Panc1 (cell line): ENCODE measurements at regions not wholly inside any gene's neighbourhood (a gene's known extent, or its start where the extent isn't known, plus 50 kb on each side); places are given as distances from the start of the nearest gene placed in this dataset.

ENCODE experiments used
- CTCF ChIP-seq: fragments of 450-650 bp; IDR thresholded peaks from 2 replicates; pipeline ENCODE4 v1.5.1; 2017; ENCODE audit warnings: mild to moderate bottlenecking
- REST ChIP-seq, 2 experiments: IDR thresholded peaks; 2 replicates each; pipeline ENCODE4 v1.6.1; 2011 to 2012; ENCODE audit warnings: low read depth in 2 of 2, control low read depth in 1 of 2, low read length in 1 of 2, mild to moderate bottlenecking in 1 of 2, moderate library complexity in 1 of 2; ENCODE audit not compliant: insufficient read depth in 1 of 2

- TF ChIP-seq CTCF, result no peak
- no peak for TF ChIP-seq REST (IDR thresholded peaks at IDR 0.05; ENCODE audit: insufficient read depth in 1 of 2, low read depth in 2 of 2, low read length in 1 of 2)
Measured at GRCh38 chr7:46451846-46452245, 530.8 kb upstream of the IGFBP3 start.
